Activated T-cell treated with anti-CD3 and anti-CD28 coated beads, Interleukin-2, amount 50 U/mL, for 1 hour (primary cell): ENCODE measurements at regions not wholly inside any gene's neighbourhood (a gene's known extent, or its start where the extent isn't known, plus 50 kb on each side); places are given as distances from the start of the nearest gene placed in this dataset.
"Not testable (repeated sequence)": the region's sequence is repeated elsewhere in the genome, so short reads cannot be mapped to it uniquely, and the experiment has no call there.

ENCODE experiments used
- DNase-seq: peaks from one replicate; pipeline ENCODE4 v3.0.0-alpha.2; 2020

GRCh38 chr6:113660819-113661218 lies 196.3 kb upstream of the MARCKS start:
- DNase-seq = no peak

- DNase-seq = no peak
Observed at GRCh38 chr6:113662093-113662665, 195.0 kb upstream of the MARCKS start.

GRCh38 chr6:113662688-113663333 lies 194.3 kb upstream of the MARCKS start:
- DNase-seq = no peak

- no peak for DNase-seq
Observed at GRCh38 chr6:113664909-113665308, 192.2 kb upstream of the MARCKS start.

- DNase-seq = no peak
Observed at GRCh38 chr6:113668641-113669408, 188.3 kb upstream of the MARCKS start.

- no peak for DNase-seq
Observed at GRCh38 chr6:113669606-113670005, 187.5 kb upstream of the MARCKS start.

GRCh38 chr6:113671421-113671820 lies 185.7 kb upstream of the MARCKS start:
- no peak for DNase-seq

GRCh38 chr6:113672491-113673149 lies 184.5 kb upstream of the MARCKS start:
- DNase-seq = no peak

- DNase-seq = no peak
Observed at GRCh38 chr6:113674075-113674474, 183.1 kb upstream of the MARCKS start.

- DNase-seq = no peak
Observed at GRCh38 chr6:113676057-113676456, 181.1 kb upstream of the MARCKS start.

GRCh38 chr6:113676968-113677367 lies 180.2 kb upstream of the MARCKS start:
- DNase-seq = no peak

GRCh38 chr6:113679051-113679450 lies 178.1 kb upstream of the MARCKS start:
- DNase-seq = no peak

- no peak for DNase-seq
Observed at GRCh38 chr6:113680301-113680700, 176.8 kb upstream of the MARCKS start.

GRCh38 chr6:113683968-113684367 lies 173.2 kb upstream of the MARCKS start:
- DNase-seq = no peak

GRCh38 chr6:113684382-113684901 lies 172.7 kb upstream of the MARCKS start:
- DNase-seq = no peak

- DNase-seq = no peak
Observed at GRCh38 chr6:113686049-113686448, 171.1 kb upstream of the MARCKS start.

GRCh38 chr6:113689620-113690019 lies 167.5 kb upstream of the MARCKS start:
- not testable (repeated sequence) for DNase-seq

- DNase-seq = no peak
Observed at GRCh38 chr6:113690281-113691259, 166.6 kb upstream of the MARCKS start.

- no peak for DNase-seq
Observed at GRCh38 chr6:113691260-113691656, 165.9 kb upstream of the MARCKS start.

GRCh38 chr6:113693851-113694250 lies 163.3 kb upstream of the MARCKS start:
- no peak for DNase-seq

- DNase-seq = no peak
Observed at GRCh38 chr6:113694278-113695077, 162.7 kb upstream of the MARCKS start.
